ENCODE measurements at regions not wholly inside any gene's neighbourhood (a gene's known extent, or its start where the extent isn't known, plus 50 kb on each side); places are given as distances from the start of the nearest gene placed in this dataset.

DNA sequence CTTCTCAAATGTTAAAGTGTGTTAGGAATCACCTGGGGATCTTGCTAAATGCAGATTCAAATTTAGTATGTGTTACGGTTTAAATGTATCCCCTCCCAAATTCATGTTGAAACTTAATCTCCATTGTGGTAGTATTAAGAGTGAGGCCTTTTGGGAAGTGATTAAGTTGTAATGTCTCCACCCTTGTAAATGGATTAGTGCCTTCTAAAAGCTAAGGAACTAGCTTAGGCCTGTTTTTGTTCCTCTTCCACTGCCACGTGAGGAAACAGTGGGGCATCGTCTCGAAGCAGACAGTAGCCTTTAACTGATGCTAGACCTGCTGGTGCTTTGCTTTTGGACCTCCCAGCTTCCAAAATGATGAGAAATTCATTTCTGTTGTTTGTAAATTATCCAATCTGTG, 52.3 kb upstream of the SEMA3D start:
- no peak overlapping the region for H3K4me2 ChIP-seq (ENCODE audit: low read depth, low read length, poor library complexity, severe bottlenecking)
- H3K79me2 ChIP-seq (ENCODE audit: insufficient read depth, low read length): no peaks in the 10 kb centered on the region
- H3K9me2 ChIP-seq (replicated peaks; ENCODE audit: insufficient read depth, low read length): no peaks in the 10 kb centered on the region
- H3F3A ChIP-seq (ENCODE audit: insufficient read depth): no peaks in the 10 kb centered on the region
- H2AFZ ChIP-seq (ENCODE audit: low read depth, low read length, severe bottlenecking): no peak overlapping the region
- no peaks in the 10 kb centered on the region for H3K36me3 ChIP-seq (ENCODE audit: low read length)
- TF ChIP-seq EZH2phosphoT487 (conservative IDR thresholded peaks at IDR 0.05; ENCODE audit: low read length): no peak
- TF ChIP-seq, protein P1, sequence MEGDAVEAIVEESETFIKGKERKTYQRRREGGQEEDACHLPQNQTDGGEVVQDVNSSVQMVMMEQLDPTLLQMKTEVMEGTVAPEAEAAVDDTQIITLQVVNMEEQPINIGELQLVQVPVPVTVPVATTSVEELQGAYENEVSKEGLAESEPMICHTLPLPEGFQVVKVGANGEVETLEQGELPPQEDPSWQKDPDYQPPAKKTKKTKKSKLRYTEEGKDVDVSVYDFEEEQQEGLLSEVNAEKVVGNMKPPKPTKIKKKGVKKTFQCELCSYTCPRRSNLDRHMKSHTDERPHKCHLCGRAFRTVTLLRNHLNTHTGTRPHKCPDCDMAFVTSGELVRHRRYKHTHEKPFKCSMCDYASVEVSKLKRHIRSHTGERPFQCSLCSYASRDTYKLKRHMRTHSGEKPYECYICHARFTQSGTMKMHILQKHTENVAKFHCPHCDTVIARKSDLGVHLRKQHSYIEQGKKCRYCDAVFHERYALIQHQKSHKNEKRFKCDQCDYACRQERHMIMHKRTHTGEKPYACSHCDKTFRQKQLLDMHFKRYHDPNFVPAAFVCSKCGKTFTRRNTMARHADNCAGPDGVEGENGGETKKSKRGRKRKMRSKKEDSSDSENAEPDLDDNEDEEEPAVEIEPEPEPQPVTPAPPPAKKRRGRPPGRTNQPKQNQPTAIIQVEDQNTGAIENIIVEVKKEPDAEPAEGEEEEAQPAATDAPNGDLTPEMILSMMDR (IDR thresholded peaks at IDR 0.05; ENCODE audit: insufficient read depth, low read length, poor library complexity, severe bottlenecking): no peak
- H3K9me3 ChIP-seq (ENCODE audit: insufficient read depth, low read length): no peaks in the 10 kb centered on the region
- no peak overlapping the region for H3K4me3 ChIP-seq (ENCODE audit: insufficient read depth, low read length, poor library complexity, severe bottlenecking)
- H3K27ac ChIP-seq (ENCODE audit: low read depth, low read length): no peak overlapping the region
- no peak overlapping the region for H3K9ac ChIP-seq (ENCODE audit: low read length)
- H3K27me3 ChIP-seq (ENCODE audit: low read length): no peaks in the 10 kb centered on the region
- H4K20me1 ChIP-seq (ENCODE audit: low read depth, low read length): no peaks in the 10 kb centered on the region

DNA sequence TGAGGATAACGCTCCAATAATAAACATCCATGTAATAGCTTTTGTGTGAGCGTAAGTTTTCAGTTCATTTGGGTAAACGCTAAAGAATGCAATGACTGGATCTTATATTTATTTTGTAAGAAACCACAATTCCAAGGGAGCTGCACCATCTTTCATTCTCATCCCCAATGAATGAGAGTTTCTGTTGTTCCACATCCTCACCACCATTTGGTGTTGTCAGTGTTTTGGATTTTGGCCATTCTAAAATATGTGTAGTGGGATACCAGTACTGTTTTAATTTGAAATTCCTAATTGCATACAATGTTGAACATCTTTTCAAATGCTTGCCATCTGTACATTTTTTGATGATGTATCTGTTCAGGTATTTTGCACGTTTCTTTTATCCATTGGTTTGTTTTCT, 50.9 kb upstream of the SEMA3D start:
- H3K27me3 ChIP-seq (ENCODE audit: low read length): no peaks in the 10 kb centered on the region
- H3K9ac ChIP-seq (ENCODE audit: low read length): no peak overlapping the region
- H4K20me1 ChIP-seq (ENCODE audit: low read depth, low read length): no peaks in the 10 kb centered on the region
- H3F3A ChIP-seq (ENCODE audit: insufficient read depth): no peaks in the 10 kb centered on the region
- H2AFZ ChIP-seq (ENCODE audit: low read depth, low read length, severe bottlenecking): no peak overlapping the region
- no peak overlapping the region for H3K27ac ChIP-seq (ENCODE audit: low read depth, low read length)
- TF ChIP-seq, protein P1 (IDR thresholded peaks at IDR 0.05; ENCODE audit: insufficient read depth, low read length, poor library complexity, severe bottlenecking): no peak
- TF ChIP-seq EZH2phosphoT487 (conservative IDR thresholded peaks at IDR 0.05; ENCODE audit: low read length): no peak
- no peak overlapping the region for H3K4me3 ChIP-seq (ENCODE audit: insufficient read depth, low read length, poor library complexity, severe bottlenecking)
- no peak overlapping the region for H3K4me2 ChIP-seq (ENCODE audit: low read depth, low read length, poor library complexity, severe bottlenecking)
- no peaks in the 10 kb centered on the region for H3K9me3 ChIP-seq (ENCODE audit: insufficient read depth, low read length)
- no peaks in the 10 kb centered on the region for H3K9me2 ChIP-seq (replicated peaks; ENCODE audit: insufficient read depth, low read length)
- H3K36me3 ChIP-seq (ENCODE audit: low read length): no peaks in the 10 kb centered on the region
- H3K79me2 ChIP-seq (ENCODE audit: insufficient read depth, low read length): no peaks in the 10 kb centered on the region

Measured in SU-DHL-6 (cell line).